H1 (cell line): ENCODE measurements at regions not wholly inside any gene's neighbourhood (a gene's known extent, or its start where the extent isn't known, plus 50 kb on each side); places are given as distances from the start of the nearest gene placed in this dataset.
"Not testable (repeated sequence)": the region's sequence is repeated elsewhere in the genome, so short reads cannot be mapped to it uniquely, and the experiment has no call there.

Experiments
- ATF2 ChIP-seq: IDR thresholded peaks from 2 replicates; pipeline ENCODE4 v1.6.1; 2012; ENCODE audit warnings: low read length, inconsistent platforms
- CHD2 ChIP-seq: IDR thresholded peaks from 2 replicates; pipeline ENCODE4 v1.6.1; 2012; ENCODE audit warnings: low read length, improper control_type of control experiment
- CREB1 ChIP-seq: IDR thresholded peaks from 2 replicates; pipeline ENCODE4 v1.6.1; 2012; ENCODE audit warnings: inconsistent platforms
- CTCF ChIP-seq, 3 experiments: IDR thresholded peaks; 1 replicate in 2 of 3; 2 replicates in 1 of 3; pipeline versions ENCODE4 v1.5.1 to v1.6.1; 2011; ENCODE audit warnings: low read length in 3 of 3, mild to moderate bottlenecking in 3 of 3, inconsistent platforms in 2 of 3, low read depth in 1 of 3, moderate library complexity in 1 of 3; ENCODE audit not compliant: insufficient read depth in 1 of 3; ENCODE audit errors: control extremely low read depth in 1 of 3
- JUN ChIP-seq: IDR thresholded peaks from 2 replicates; pipeline ENCODE4 v1.6.1; 2011; ENCODE audit warnings: low read depth, mild to moderate bottlenecking, improper control_type of control experiment, low read length
- MAX ChIP-seq: IDR thresholded peaks from 2 replicates; pipeline ENCODE4 v1.6.1; 2012; ENCODE audit warnings: inconsistent platforms
- SP1 ChIP-seq: IDR thresholded peaks from 2 replicates; pipeline ENCODE4 v1.6.1; 2011; ENCODE audit warnings: low read depth, low read length
- TAF1 ChIP-seq: IDR thresholded peaks from 2 replicates; pipeline ENCODE4 v1.6.1; 2011; ENCODE audit warnings: mild to moderate bottlenecking, low read depth, low read length
- ZNF274 ChIP-seq: IDR thresholded peaks from 2 replicates; pipeline ENCODE4 v1.7.0; 2012; ENCODE audit warnings: low read length, borderline replicate concordance; ENCODE audit errors: extremely low read depth

DNA sequence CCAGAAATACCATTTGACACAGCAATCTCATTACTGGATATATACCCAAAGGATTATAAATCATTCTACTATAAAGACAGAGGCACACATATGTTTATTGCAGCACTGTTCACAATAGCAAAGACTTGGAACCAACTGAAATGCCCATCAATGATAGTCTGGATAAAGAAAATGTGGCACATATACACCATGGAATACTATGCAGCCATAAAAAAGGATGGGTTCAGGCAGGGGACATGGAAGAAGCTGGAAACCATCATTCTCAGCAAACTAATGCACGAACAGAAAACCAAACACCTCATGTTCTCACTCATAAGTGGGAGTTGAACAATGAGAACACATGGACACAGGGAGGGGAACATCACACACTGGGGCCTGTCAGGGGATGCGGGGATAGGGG lies 147.0 kb upstream of the GRIP1 start:
- TF ChIP-seq TAF1; ZNF274; CTCF (IDR thresholded peaks at IDR 0.05; ENCODE audit: control extremely low read depth in 1 of 3, insufficient read depth in 1 of 3, low read depth in 1 of 3, low read length in 3 of 3); SP1; CREB1; JUN; ATF2; CHD2; MAX: not testable (repeated sequence)
